A549 (cell line): ENCODE measurements at regions not wholly inside any gene's neighbourhood (a gene's known extent, or its start where the extent isn't known, plus 50 kb on each side); places are given as distances from the start of the nearest gene placed in this dataset.
A peak's percentile ranks its signal among the peaks of the same experiment; 100 is the strongest.

Experiments used
- ATAC-seq, 2 experiments: fragments of 200-7000 bp in 1 of 2; fragments of >200 bp in 1 of 2; cut with Nextera tagmentation in 1 of 2; cut with Tn5 transposase in 1 of 2; 3 replicates each; pipeline versions ENCODE4 v1.8.0 to v1.9.1; 2018 to 2020; ENCODE audit warnings: mild to moderate bottlenecking in 1 of 2, moderate library complexity in 1 of 2
- CTCF ChIA-PET: fragments of 300-600 bp; sonication (Branson Sonifier 250); formaldehyde crosslinking; extraction: SDS; loops from one replicate; lab custom pipeline; 2021; ENCODE audit warnings: antibody characterized with exemption, inconsistent platforms; lab: Yijun Ruan, JAX
- POLR2A ChIA-PET: fragments of 350-600 bp; formaldehyde crosslinking; extraction: SDS; loops from one replicate; lab custom pipeline; 2021; ENCODE audit warnings: antibody characterized with exemption, inconsistent platforms; lab: Yijun Ruan, JAX
- DNase-seq, 2 experiments: peaks; one replicate each; pipeline versions ENCODE4 v3.0.0 to v3.0.0-alpha.2; 2011 to 2016; ENCODE audit warnings: low read depth in 1 of 2, low spot score in 1 of 2
- FAIRE-seq: peaks from 2 replicates; lab custom pipeline; 2011; peaks lifted over from hg19 to GRCh38; lab: Jason Lieb, UNC
- H3K27ac ChIP-seq, 2 experiments: fragments of >200 bp; sonication (Bioruptor Twin); formaldehyde crosslinking; 3 replicates each; pipeline ENCODE4 v1.5.1; 2016 to 2017
- H3K4me1 ChIP-seq: fragments of >200 bp; sonication (Bioruptor Twin); formaldehyde crosslinking; 3 replicates; pipeline ENCODE4 v1.6.1; 2016
- H3K4me2 ChIP-seq: fragments of >200 bp; sonication (Bioruptor Twin); formaldehyde crosslinking; 3 replicates; pipeline ENCODE4 v1.6.1; 2016
- H3K4me3 ChIP-seq: fragments of >200 bp; sonication (Bioruptor Twin); formaldehyde crosslinking; 3 replicates; pipeline ENCODE4 v1.5.1; 2016
- H3K9me3 ChIP-seq: fragments of >200 bp; sonication (Bioruptor Twin); formaldehyde crosslinking; 3 replicates; pipeline ENCODE4 v1.6.1; 2016
- CBX2 ChIP-seq: fragments of 200-600 bp; sonication (generic); IDR thresholded peaks from 2 replicates; pipeline ENCODE4 v1.6.1; 2016; ENCODE audit warnings: low read depth, mild to moderate bottlenecking, borderline replicate concordance
- CEBPB ChIP-seq, 2 experiments: fragments of >200 bp in 1 of 2; sonication (Bioruptor Twin) in 1 of 2; formaldehyde crosslinking in 1 of 2; IDR thresholded peaks; 2 replicates each; pipeline ENCODE4 v1.6.1; 2012 to 2016
- E2F6 ChIP-seq: IDR thresholded peaks from 2 replicates; pipeline ENCODE4 v1.6.1; 2012; ENCODE audit warnings: low read depth, borderline replicate concordance
- EP300 ChIP-seq, 2 experiments: fragments of >200 bp; sonication (Bioruptor Twin); formaldehyde crosslinking; IDR thresholded peaks; 2 replicates in 1 of 2; 3 replicates in 1 of 2; pipeline ENCODE4 v1.6.1; 2016 to 2017
- KDM1A ChIP-seq: fragments of 200-600 bp; sonication (generic); IDR thresholded peaks from 2 replicates; pipeline ENCODE4 v1.6.1; 2016; ENCODE audit warnings: low read depth, mild to moderate bottlenecking
- KDM5A ChIP-seq: fragments of 200-600 bp; sonication (generic); IDR thresholded peaks from 2 replicates; pipeline ENCODE4 v1.6.1; 2016; ENCODE audit warnings: antibody characterized with exemption, mild to moderate bottlenecking
- MYC ChIP-seq: IDR thresholded peaks from 2 replicates; pipeline ENCODE4 v1.6.1; 2012; ENCODE audit warnings: mild to moderate bottlenecking, inconsistent platforms, low read length, improper control_type of control experiment, borderline replicate concordance
- NPAS2 ChIP-seq: fragments of 250-450 bp; sonication (Bioruptor Pico); IDR thresholded peaks from 2 replicates; pipeline ENCODE4 v1.8.0; 2022; ENCODE audit warnings: mild to moderate bottlenecking, moderate library complexity, borderline replicate concordance
- PBX3 ChIP-seq: IDR thresholded peaks from 2 replicates; pipeline ENCODE4 v1.6.1; 2012
- WGBS: methylation state at CpG from one replicate; pipeline ENCODE4 v1.1.6; 2017; ENCODE audit errors: missing lambda C conversion rate; 5-methylcytosine and 5-hydroxymethylcytosine counted together

- POLR2A ChIA-PET = no interaction called here
- Histone ChIP-seq H3K27ac (peak overlapping the region; percentile 69 to 99), H3K4me2 (no peak overlapping the region), H3K4me1 (peaks cover 43% of the 10 kb centered on the region), H3K9me3 (no peaks in the 10 kb centered on the region), H3K4me3 (no peak overlapping the region)
- FAIRE-seq (no peak), ATAC-seq (no peak), DNase-seq (no peak)
- CTCF ChIA-PET = interaction anchor here (0.6 to 4.3 kb wide), 4 partner anchors 38 to 171 kb away, joined by 3 to 17 read pairs (median 4); no protein-coding TSS in a partner anchor
- TF ChIP-seq CEBPB (IDR thresholded peaks at IDR 0.05) (peak; percentile 5 to 26; a peak in 2 of 4 replicates), NPAS2 (CRISPR knock-in tag) (no peak), PBX3 (no peak), CBX2 (no peak)
- 92% methylated on average over 11 of the region's 11 CpGs for WGBS
Measured at GRCh38 chr9:129344641-129345495, 166.8 kb upstream of the IER5L start.

GRCh38 chr9:129343424-129344375 lies 165.6 kb upstream of the IER5L start:
- Histone ChIP-seq H3K4me2 (peak overlapping the region; percentile 10; the same call in 2 of the 3 replicates), H3K4me3 (no peak overlapping the region), H3K27ac (peak overlapping the region; percentile 69 to 99), H3K4me1 (peaks cover 38% of the 10 kb centered on the region), H3K9me3 (no peaks in the 10 kb centered on the region)
- FAIRE-seq (no peak), ATAC-seq (peak; percentile 8 to 62; a peak in 4 of 6 replicates), DNase-seq (peak in 1 of 2 experiments; percentile 62)
- POLR2A ChIA-PET = interaction anchor here (1.5 kb wide), 1 partner anchor 166 kb away, joined by 7 read pairs; the partner anchor contains the start of gene IER5L
- WGBS = 67% methylated on average over 27 of the region's 28 CpGs
- CTCF ChIA-PET = interaction anchor here (0.7 to 1.8 kb wide), 6 partner anchors 9 to 170 kb away, joined by 3 to 5 read pairs (median 4); no protein-coding TSS in a partner anchor
- TF ChIP-seq MYC = no peak
- TF ChIP-seq KDM5A = no peak
- no peak for TF ChIP-seq KDM1A
- TF ChIP-seq CEBPB (IDR thresholded peaks at IDR 0.05) = peak in 1 of 2 experiments; percentile 84; a peak in 3 of 4 replicates
- 0 out of 5 replicates have a peak, but pooled peaks of 1 of the 2 experiments have one; percentile 14 for TF ChIP-seq EP300 (IDR thresholded peaks at IDR 0.05)

GRCh38 chr9:129342591-129343423 lies 164.7 kb upstream of the IER5L start:
- no peak overlapping the region for H3K4me3 ChIP-seq

More at GRCh38 chr9:129342591-129343423, 164.7 kb upstream of the IER5L start:
- Histone ChIP-seq H3K4me2 (no peak overlapping the region), H3K4me1 (peaks cover 33% of the 10 kb centered on the region)
- no peak for FAIRE-seq
- POLR2A ChIA-PET = interaction anchor here (1.1 to 1.5 kb wide), 2 partner anchors 146 to 165 kb away, joined by 3 to 7 read pairs; partner anchors contain the start of gene IER5L
- CTCF ChIA-PET = interaction anchor here (0.6 to 1.8 kb wide), 9 partner anchors 8 to 200 kb away, joined by 3 to 5 read pairs (median 3); no protein-coding TSS in a partner anchor
- TF ChIP-seq KDM1A = 0 out of 2 replicates have a peak, but pooled peaks have one; percentile 55
- no peak for TF ChIP-seq E2F6
- TF ChIP-seq, all 56 proteins: peak for 1
- ATAC-seq (no peak), DNase-seq (no peak)
- peak overlapping the region; percentile 69 to 99 for H3K27ac ChIP-seq
- no peaks in the 10 kb centered on the region for H3K9me3 ChIP-seq
- 89% methylated on average over 14 of the region's 16 CpGs for WGBS
